Stomach (tissue), 4 donors: ENCODE measurements at regions not wholly inside any gene's neighbourhood (a gene's known extent, or its start where the extent isn't known, plus 50 kb on each side); places are given as distances from the start of the nearest gene placed in this dataset.

ENCODE experiments used
- CTCF ChIP-seq, 7 experiments: fragments of 450-650 bp in 4 of 7; fragments of 200-600 bp in 3 of 7; sonication (generic) in 3 of 7; IDR thresholded peaks; one replicate each; pipeline ENCODE4 v1.5.1; 2016 to 2019; ENCODE audit warnings: antibody characterized with exemption in 7 of 7, control low read depth in 2 of 7, mild to moderate bottlenecking in 1 of 7
- EP300 ChIP-seq: sonication (generic); formaldehyde crosslinking; IDR thresholded peaks from one replicate; pipeline ENCODE4 v1.6.1; 2017; ENCODE audit warnings: antibody characterized with exemption
- POLR2A ChIP-seq, 4 donors: fragments of 450-650 bp; IDR thresholded peaks; one replicate each; pipeline ENCODE4 v1.6.1; 2016; ENCODE audit warnings: antibody characterized with exemption in 4 of 4, control low read depth in 2 of 4, mild to moderate bottlenecking in 1 of 4, moderate library complexity in 1 of 4
- POLR2AphosphoS5 ChIP-seq, 3 donors: sonication (generic); formaldehyde crosslinking; IDR thresholded peaks; one replicate each; pipeline ENCODE4 v1.6.1; 2016; ENCODE audit warnings: antibody characterized with exemption in 3 of 3

GRCh38 chr5:7269591-7270274 is 126.2 kb upstream of the ADCY2 start:
- TF ChIP-seq CTCF (IDR thresholded peaks at IDR 0.05) (no peak), POLR2A (IDR thresholded peaks at IDR 0.05) (no peak), EP300 (no peak), POLR2AphosphoS5 (IDR thresholded peaks at IDR 0.05) (no peak)
